Cardiac fibroblast (primary cell): ENCODE measurements at regions not wholly inside any gene's neighbourhood (a gene's known extent, or its start where the extent isn't known, plus 50 kb on each side); places are given as distances from the start of the nearest gene placed in this dataset.
"Not testable (repeated sequence)": the region's sequence is repeated elsewhere in the genome, so short reads cannot be mapped to it uniquely, and the experiment has no call there.

Experiments
- DNase-seq, 2 donors: peaks; one replicate each; pipeline versions ENCODE4 v3.0.0 to v3.0.0-alpha.2; 2010; ENCODE audit warnings: low read depth in 2 of 2
- H3K4me3 ChIP-seq, 2 donors: replicated peaks in 1 of 2; 1 replicate in 1 of 2; 2 replicates in 1 of 2; pipeline ENCODE4 v1.5.1; 2011; ENCODE audit warnings: low read depth in 2 of 2, low read length in 2 of 2, mild to moderate bottlenecking in 2 of 2, moderate library complexity in 1 of 2
- CTCF ChIP-seq: IDR thresholded peaks from one replicate; pipeline ENCODE4 v1.5.1; 2011; ENCODE audit warnings: low read depth, mild to moderate bottlenecking, low read length, inconsistent platforms

DNA sequence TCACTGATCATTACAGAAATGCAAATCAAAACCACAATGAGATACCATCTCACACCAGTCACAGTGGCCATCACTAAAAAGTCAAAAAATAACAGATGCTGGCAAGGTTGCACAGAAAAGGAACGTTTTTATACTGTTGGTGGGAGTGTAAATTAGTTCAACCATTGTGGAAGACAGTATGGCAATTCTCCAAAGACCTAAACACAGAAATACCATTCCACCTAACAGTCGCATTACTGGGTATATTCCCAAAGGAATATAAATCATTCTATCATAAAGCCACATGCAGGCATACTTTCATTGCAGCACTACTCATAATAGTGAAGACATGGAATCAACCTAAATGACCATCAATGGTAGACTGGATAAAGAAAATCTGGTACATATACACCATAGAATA, 83.2 kb upstream of the ARID5B start:
- H3K4me3 ChIP-seq, DNase-seq: not testable (repeated sequence)

DNA sequence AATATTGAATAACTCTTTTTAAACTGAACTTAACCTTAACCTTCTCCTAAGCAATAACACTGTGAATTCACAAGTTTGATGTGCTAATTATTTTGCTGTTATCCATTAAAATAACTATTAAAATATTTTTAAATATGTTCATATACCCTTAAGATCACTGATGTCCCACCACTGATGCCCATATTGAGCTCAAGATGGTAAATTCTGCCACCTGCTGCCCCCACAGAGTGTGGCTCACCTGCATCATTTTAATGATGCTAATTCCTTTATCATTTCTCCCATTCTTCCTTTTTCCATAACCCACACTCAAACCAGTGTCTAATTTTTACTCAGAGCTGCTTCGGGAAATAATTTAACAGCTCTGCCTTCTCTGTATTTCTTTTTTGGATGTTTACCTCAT, 82.3 kb upstream of the ARID5B start:
- no peak overlapping the region for H3K4me3 ChIP-seq
- no peak for DNase-seq
- TF ChIP-seq CTCF = no peak

- no peak for TF ChIP-seq CTCF
- H3K4me3 ChIP-seq = no peak overlapping the region
- no peak for DNase-seq
Measured at GRCh38 chr10:61821153-61821552, 80.3 kb upstream of the ARID5B start.

DNA sequence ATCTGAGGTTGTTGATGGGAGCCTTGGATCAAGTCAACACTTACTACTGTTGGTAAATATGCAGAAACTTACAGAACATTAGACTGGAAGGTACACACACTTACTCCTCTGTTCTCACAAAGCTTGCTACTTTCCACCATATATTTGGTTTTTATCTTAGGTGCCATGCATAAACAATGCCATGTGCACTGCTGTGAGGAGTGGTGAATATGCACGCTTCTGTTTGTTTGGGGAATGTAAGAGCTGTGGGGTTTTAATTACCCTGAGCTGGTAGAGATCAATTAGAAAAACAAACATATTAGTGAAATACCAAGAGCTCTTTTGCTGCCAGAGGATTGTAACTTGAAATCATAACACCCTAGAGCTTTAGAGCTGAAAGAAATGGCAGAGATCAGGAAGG, 79.8 kb upstream of the ARID5B start:
- DNase-seq = no peak
- no peak for TF ChIP-seq CTCF
- H3K4me3 ChIP-seq = no peak overlapping the region

DNA sequence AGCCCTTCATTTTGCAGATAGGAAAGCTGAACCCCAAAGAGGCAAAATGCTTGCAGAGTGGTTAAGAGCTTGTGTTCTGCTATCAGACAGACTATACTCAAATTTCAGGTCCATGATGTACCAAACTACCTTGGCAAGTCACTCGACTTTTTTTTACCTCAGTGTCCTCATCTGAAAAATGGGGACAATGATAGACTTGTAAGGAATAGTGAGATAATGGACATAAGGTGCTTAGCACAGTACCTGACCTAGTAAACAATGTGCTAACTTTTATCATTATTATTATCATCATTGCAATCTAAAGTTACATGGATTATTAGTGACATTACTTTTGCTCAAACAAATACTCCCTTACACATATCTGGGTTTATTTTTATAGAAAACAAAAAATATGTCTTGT, 79.4 kb upstream of the ARID5B start:
- no peak overlapping the region for H3K4me3 ChIP-seq
- no peak for DNase-seq
- TF ChIP-seq CTCF = no peak

DNA sequence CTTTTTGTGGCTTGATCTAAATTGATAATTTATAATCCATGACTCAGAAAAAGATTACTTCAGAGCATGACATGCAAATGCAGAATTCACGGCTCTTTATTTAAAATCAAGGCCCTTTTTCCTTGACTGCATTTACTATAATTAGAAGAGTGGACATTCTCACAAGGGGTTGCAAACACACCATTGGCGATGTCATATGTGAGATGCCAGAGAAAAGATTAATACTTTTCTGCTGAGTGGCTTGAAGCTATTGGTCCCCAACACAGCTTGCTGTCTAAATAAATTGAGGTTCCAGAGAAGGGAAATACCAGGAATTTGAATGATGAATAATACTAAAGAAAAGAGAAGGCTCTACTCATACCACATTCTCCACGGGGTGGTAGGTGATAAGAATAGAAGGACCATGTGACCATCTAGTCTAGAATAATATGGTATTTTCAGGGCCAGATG, 78.7 kb upstream of the ARID5B start:
- no peak for TF ChIP-seq CTCF
- H3K4me3 ChIP-seq = no peak overlapping the region
- no peak for DNase-seq

GRCh38 chr10:61825001-61825400, 76.5 kb upstream of the ARID5B start:
- H3K4me3 ChIP-seq = no peak overlapping the region
- no peak for TF ChIP-seq CTCF
- DNase-seq = no peak

DNA sequence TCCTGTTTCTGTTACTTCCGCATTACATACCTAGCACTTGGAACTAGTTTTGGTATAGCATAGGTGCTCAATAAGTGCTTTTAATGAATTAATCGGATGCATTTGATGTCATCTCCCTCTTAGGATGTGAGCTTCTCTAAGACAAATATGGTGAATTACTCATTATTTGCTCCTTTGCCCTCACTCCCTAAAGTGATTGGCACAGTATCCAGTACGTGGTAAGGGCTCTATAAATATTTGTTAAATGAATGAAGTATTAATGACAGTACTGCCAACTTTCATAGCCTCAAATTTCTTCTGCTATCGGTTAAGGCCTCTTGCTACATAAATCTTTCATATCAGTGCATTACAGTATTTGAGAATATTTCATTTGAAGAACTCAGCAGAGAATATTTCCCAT, 75.9 kb upstream of the ARID5B start:
- no peak for TF ChIP-seq CTCF
- no peak overlapping the region for H3K4me3 ChIP-seq
- DNase-seq = no peak
